HG02610 (cell line): ENCODE measurements at regions not wholly inside any gene's neighbourhood (a gene's known extent, or its start where the extent isn't known, plus 50 kb on each side); places are given as distances from the start of the nearest gene placed in this dataset.

Experiments used
- ATAC-seq: cut with Tn5 transposase; IDR thresholded peaks from one replicate; pipeline ENCODE4 v1.9.1; 2021; ENCODE audit warnings: mild to moderate bottlenecking, moderate library complexity; ENCODE audit not compliant: unreplicated experiment

- no peak for ATAC-seq
Observed at GRCh38 chr2:193562031-193562430, 1367.3 kb upstream of the TMEFF2 start.

DNA sequence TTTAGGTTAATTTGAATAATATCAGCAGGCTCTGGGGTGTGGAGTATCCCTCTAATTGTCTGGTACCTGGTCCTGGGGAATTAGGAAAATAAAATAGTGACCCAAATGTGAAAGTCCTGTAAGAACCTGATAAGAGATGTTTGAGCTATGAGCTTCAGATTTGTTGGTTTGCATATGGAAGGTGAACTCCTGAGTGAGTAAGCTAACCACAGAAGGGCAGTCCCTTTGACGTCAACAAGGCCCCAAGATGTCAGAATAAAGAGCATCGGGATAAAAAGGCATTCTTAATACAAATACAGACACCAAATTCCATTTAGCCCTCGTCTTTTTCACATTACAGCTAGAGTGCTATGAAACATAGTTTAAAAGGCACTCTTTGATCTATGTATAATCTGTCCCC lies 1366.3 kb upstream of the TMEFF2 start:
- ATAC-seq: peak; percentile 91

DNA sequence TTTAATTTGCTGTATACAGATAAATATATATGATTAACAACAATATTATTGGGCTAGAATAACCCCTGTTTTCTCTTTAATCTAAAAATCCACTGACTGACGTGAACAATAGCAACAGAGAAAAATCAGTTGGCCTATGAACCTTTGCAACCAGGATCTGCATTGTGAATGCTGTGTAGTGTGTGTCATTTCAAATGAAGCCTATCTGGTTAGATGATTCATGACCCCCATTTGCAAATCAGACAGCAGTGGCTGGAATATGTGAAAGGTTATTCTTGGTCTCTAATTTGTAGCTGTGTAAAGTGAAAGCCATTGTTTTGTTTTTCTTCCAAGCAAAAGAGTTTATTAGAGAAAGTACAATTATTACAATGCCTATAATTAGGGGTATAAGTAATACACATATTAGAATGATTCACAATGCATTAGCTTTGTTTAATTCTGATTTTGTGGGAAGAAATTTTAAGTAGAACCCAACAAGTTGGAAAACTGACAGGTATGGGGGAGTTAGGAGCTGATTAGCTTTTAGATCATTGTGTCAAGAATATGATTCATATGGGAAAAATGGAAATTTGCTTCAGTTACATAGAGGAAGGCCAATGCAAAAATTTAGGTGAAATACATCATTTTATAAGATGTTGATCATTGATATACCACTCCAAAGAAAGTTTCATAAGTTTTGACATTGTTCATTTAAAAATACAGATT lies 1362.2 kb upstream of the TMEFF2 start:
- ATAC-seq: no peak

- no peak for ATAC-seq
Observed at GRCh38 chr2:193549661-193550060, 1354.9 kb upstream of the TMEFF2 start.

DNA sequence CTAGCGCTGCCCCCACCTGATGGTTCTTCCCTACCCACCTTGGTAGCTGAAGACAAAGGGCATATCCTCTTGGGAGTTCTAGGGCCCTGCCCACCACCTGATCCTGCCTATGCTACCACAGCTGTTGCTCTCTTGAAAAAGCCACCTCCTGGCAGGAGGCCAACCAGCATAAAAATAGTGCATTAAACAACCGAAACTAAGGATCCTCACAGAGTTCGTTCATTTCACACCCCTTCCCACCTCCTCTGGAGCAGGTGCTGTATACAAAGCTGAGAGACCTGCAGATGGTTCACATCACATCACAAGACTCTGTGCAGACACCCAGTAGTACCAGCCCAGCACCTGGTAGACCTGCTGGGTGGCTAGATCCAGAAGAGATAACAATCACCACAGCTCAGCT lies 1348.0 kb upstream of the TMEFF2 start:
- no peak for ATAC-seq

- peak; percentile 98 for ATAC-seq
Observed at GRCh38 chr2:193539188-193539587, 1344.5 kb upstream of the TMEFF2 start.

DNA sequence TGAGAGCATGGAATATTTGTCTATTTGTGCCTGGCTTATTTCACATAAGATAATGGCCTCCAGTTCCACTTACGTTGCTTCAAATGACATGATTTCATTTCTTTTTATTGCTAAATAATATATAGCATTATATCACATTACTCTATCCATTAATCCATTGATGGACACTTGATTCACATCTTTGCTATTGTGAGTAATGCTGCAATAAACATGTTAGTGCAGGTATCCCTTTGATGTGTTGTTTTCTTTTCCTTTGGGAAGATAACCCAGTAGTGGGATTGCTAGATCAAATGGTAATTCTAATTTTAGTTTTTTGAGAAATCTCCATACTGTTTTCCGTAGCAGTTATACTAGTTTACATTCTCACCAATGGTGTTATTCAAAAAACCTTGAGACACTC lies 1343.3 kb upstream of the TMEFF2 start:
- ATAC-seq: no peak

GRCh38 chr2:193537531-193537930 lies 1342.8 kb upstream of the TMEFF2 start:
- ATAC-seq: no peak

DNA sequence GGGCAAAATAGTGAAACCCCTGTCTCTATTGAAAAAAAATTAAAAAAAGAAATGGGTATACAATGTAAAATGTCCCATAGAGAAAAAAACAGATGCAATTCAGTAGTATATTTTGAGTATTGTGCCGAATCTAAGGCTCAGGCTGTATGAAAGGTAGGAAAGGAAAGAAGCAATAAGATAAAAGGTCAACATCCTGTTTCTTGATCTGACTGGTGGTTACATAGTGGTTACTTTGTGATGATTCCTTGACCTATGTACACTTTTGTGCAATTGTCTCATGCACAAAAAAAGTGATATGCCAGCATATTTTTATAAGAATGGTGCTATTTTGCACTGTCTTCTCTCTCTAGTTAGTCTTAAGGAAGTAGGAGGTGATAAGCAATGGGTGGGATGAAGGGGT lies 1333.7 kb upstream of the TMEFF2 start:
- no peak for ATAC-seq

DNA sequence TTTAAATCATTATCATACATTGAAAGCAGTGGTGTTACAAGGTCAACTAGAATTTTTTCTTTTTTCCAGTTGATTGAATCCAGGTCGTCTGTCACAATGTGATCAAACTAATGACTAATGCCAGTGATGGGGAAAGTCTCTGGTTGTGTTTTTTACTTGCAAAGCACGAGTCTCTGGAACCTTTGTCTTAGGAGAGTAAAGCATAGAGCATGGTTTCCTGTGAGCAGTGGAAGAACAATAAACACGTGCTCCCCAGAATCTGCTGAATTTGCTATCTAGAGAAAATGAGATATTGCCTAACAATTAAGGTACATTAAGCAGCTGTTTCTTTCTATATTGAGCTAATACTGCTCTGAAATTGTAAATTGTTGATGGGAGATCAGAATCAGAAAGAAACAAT lies 1332.4 kb upstream of the TMEFF2 start:
- no peak for ATAC-seq

DNA sequence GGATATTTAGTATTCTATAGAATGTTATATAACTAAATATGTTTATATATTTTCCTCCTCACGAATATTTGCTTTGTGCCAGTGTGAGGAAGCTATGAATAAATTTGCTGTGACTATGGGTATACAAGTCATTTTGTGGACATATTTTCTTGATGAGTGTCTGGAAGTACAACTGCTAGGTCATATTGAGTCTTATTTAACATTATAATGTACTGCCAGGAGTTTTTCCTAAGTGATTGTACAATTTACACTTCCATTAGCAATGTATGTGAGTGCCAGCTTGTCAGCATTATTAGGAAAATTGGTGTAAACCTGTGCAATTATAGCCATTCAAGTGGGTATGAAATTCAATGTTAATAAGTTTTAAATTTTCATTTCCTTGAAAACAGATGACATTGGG lies 1328.9 kb upstream of the TMEFF2 start:
- ATAC-seq: no peak

DNA sequence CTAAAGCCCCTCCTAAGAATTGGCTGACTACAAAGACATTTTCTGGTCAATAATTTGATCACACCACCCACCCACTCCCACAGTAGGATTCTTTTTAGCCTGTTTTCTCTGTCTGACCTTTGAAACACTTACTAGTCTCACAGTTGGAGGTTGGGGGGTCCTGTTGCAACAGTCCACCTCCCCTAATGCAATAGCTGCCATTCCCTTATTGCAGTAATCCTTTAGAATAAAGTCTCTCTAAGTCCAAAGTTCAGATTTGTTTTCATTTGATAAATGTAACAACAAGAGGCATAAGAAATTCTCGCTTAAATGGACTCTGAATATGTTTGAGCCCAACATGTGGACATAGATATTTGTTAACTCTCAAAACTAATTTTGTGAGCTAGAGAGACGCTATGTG lies 1326.8 kb upstream of the TMEFF2 start:
- ATAC-seq: no peak

- peak; percentile 66 for ATAC-seq
Observed at GRCh38 chr2:193520709-193521458, 1326.2 kb upstream of the TMEFF2 start.

GRCh38 chr2:193518041-193518817 lies 1323.5 kb upstream of the TMEFF2 start:
- no peak for ATAC-seq

GRCh38 chr2:193517615-193518014 lies 1322.9 kb upstream of the TMEFF2 start:
- ATAC-seq: no peak

GRCh38 chr2:193506035-193506434 lies 1311.3 kb upstream of the TMEFF2 start:
- ATAC-seq: no peak

GRCh38 chr2:193505620-193506019 lies 1310.9 kb upstream of the TMEFF2 start:
- ATAC-seq: no peak

DNA sequence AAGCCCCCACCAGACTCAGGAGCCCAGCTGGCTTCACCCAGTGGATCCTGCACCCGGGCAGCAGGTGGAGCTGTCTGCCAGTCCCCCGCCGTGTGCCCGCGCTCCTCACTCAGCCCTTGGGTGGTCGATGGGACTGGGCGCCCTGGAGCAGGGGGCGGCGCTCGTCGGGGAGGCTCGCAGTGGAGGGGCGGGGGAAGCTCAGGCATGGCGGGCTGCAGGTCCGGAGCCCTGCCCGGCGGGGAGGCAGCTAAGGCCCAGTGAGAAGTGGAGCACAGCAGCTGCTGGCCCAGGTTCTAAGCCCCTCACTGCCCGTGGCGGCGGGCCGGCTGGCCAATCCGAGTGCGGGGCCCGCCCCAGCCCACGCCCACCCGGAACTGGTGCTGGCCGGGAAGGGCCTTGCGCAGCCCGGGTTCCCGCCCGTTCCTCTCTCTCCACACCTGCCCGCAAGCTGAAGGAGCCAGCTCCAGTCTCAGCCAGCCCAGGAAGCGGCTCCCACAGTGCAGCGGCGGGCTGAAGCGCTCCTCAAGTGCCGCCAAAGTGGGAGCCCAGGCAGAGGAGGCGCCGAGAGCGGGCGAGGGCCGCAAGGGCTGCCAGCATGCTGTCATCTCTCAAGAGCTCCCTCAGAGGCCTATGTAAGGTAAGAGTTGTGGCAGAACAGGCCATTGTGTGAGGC lies 1307.8 kb upstream of the TMEFF2 start:
- no peak for ATAC-seq

GRCh38 chr2:193496786-193497185 lies 1302.1 kb upstream of the TMEFF2 start:
- no peak for ATAC-seq

GRCh38 chr2:193482557-193482956 lies 1287.8 kb upstream of the TMEFF2 start:
- ATAC-seq: peak; percentile 96

GRCh38 chr2:193480187-193480586 lies 1285.5 kb upstream of the TMEFF2 start:
- no peak for ATAC-seq
